ENCODE measurements at regions not wholly inside any gene's neighbourhood (a gene's known extent, or its start where the extent isn't known, plus 50 kb on each side); places are given as distances from the start of the nearest gene placed in this dataset.

- TF ChIP-seq CTCF (IDR thresholded peaks at IDR 0.05) (no peak), POLR2A (IDR thresholded peaks at IDR 0.05) (no peak)
Measured at GRCh38 chr7:20510573-20510900, 104.9 kb upstream of the ABCB5 start.

All from body of pancreas (tissue), 4 donors.